ENCODE measurements at regions not wholly inside any gene's neighbourhood (a gene's known extent, or its start where the extent isn't known, plus 50 kb on each side); places are given as distances from the start of the nearest gene placed in this dataset.
"Not testable (repeated sequence)": the region's sequence is repeated elsewhere in the genome, so short reads cannot be mapped to it uniquely, and the experiment has no call there.

- DNase-seq = no peak
- intact Hi-C loops (cut with DNase I) = no loop called here
These were observed 983.2 kb downstream of the PLOD2 start for GRCh38 chr3:145177828-145178227.

- no peak for DNase-seq
- intact Hi-C loops (cut with DNase I) = no loop called here
These were observed 978.6 kb downstream of the PLOD2 start for GRCh38 chr3:145182196-145182911.

- intact Hi-C loops (cut with DNase I) = no loop called here
- DNase-seq = no peak
These were observed 977.7 kb downstream of the PLOD2 start for GRCh38 chr3:145183261-145183660.

- intact Hi-C loops (cut with DNase I) = no loop called here
- DNase-seq = peak in 5 of 10 donors; percentile 18 to 84 (median 71)
These were observed 972.8 kb downstream of the PLOD2 start for GRCh38 chr3:145188079-145188770.

GRCh38 chr3:145190138-145190537, 970.8 kb downstream of the PLOD2 start:
- no peak for DNase-seq
- intact Hi-C loops (cut with DNase I) = no loop called here

GRCh38 chr3:145190761-145191160, 970.2 kb downstream of the PLOD2 start:
- DNase-seq = no peak
- intact Hi-C loops (cut with DNase I) = no loop called here

- DNase-seq = no peak
- intact Hi-C loops (cut with DNase I) = no loop called here
These were observed 969.4 kb downstream of the PLOD2 start for GRCh38 chr3:145191543-145191942.

GRCh38 chr3:145197051-145197820, 963.7 kb downstream of the PLOD2 start:
- peak in 1 of 10 donors; percentile 22 for DNase-seq
- intact Hi-C loops (cut with DNase I) = no loop called here

GRCh38 chr3:145197821-145198220, 963.2 kb downstream of the PLOD2 start:
- DNase-seq = no peak
- intact Hi-C loops (cut with DNase I) = no loop called here

GRCh38 chr3:145209561-145209960, 951.4 kb downstream of the PLOD2 start:
- intact Hi-C loops (cut with DNase I) = no loop called here
- DNase-seq = peak in 2 of 10 donors; percentile 6 to 12

- intact Hi-C loops (cut with DNase I) = no loop called here
- DNase-seq = no peak
These were observed 941.4 kb downstream of the PLOD2 start for GRCh38 chr3:145219355-145220235.

- intact Hi-C loops (cut with DNase I) = no loop called here
- DNase-seq = no peak
These were observed 936.1 kb downstream of the PLOD2 start for GRCh38 chr3:145224886-145225285.

- intact Hi-C loops (cut with DNase I) = no loop called here
- no peak for DNase-seq
These were observed 917.1 kb downstream of the PLOD2 start for GRCh38 chr3:145243875-145244274.

GRCh38 chr3:145244327-145244726, 916.7 kb downstream of the PLOD2 start:
- intact Hi-C loops (cut with DNase I) = no loop called here
- DNase-seq = no peak

- intact Hi-C loops (cut with DNase I) = no loop called here
- no peak for DNase-seq
These were observed 914.7 kb downstream of the PLOD2 start for GRCh38 chr3:145246291-145246690.

GRCh38 chr3:145248928-145249327, 912.1 kb downstream of the PLOD2 start:
- intact Hi-C loops (cut with DNase I) = no loop called here
- no peak for DNase-seq

GRCh38 chr3:145251311-145251710, 909.7 kb downstream of the PLOD2 start:
- DNase-seq = no peak
- intact Hi-C loops (cut with DNase I) = no loop called here

- peak in 1 of 10 donors; percentile 57 for DNase-seq
- intact Hi-C loops (cut with DNase I) = not testable (repeated sequence)
These were observed 903.0 kb downstream of the PLOD2 start for GRCh38 chr3:145257967-145258366.

- intact Hi-C loops (cut with DNase I) = no loop called here
- DNase-seq = no peak
These were observed 901.7 kb downstream of the PLOD2 start for GRCh38 chr3:145259166-145259880.

GRCh38 chr3:145263458-145263857, 897.5 kb downstream of the PLOD2 start:
- intact Hi-C loops (cut with DNase I); DNase-seq: not testable (repeated sequence)
